IMR-90 (cell line): ENCODE measurements at regions not wholly inside any gene's neighbourhood (a gene's known extent, or its start where the extent isn't known, plus 50 kb on each side); places are given as distances from the start of the nearest gene placed in this dataset.

Experiments used
- ATAC-seq: fragments of 200-7000 bp; cut with Tn5 transposase; 2 replicates; pipeline ENCODE4 v1.9.1; 2020; ENCODE audit warnings: low read depth, mild to moderate bottlenecking, moderate library complexity
- BruUV-seq: library from RNA; stranded (reverse); fragments of 400-500 nt; replicated peaks from 2 replicates; lab custom pipeline; 2021; lab: Mats Ljungman, UMichigan
- CTCF ChIA-PET: fragments of 300-600 bp; formaldehyde crosslinking; extraction: SDS; loops from one replicate; lab custom pipeline; 2021; ENCODE audit warnings: antibody characterized with exemption; lab: Yijun Ruan, JAX
- POLR2A ChIA-PET: fragments of 300-600 bp; sonication (Branson Sonifier 250); formaldehyde crosslinking; loops from one replicate; lab custom pipeline; 2022; ENCODE audit warnings: antibody characterized with exemption; ENCODE audit not compliant: unreplicated experiment; lab: Charles Lee
- DNase-seq: peaks from one replicate; pipeline ENCODE4 v3.0.0; 2013
- H2AFZ ChIP-seq: replicated peaks from 2 replicates; pipeline ENCODE3; 2013; ENCODE audit warnings: low read length, mild to moderate bottlenecking; ENCODE audit not compliant: poor library complexity
- H2AK5ac ChIP-seq: 2 replicates; pipeline ENCODE4 v1.6.1; 2013; ENCODE audit warnings: low read depth, low read length, inconsistent platforms
- H2AK9ac ChIP-seq: replicated peaks from 2 replicates; pipeline ENCODE3; 2013; ENCODE audit warnings: mild to moderate bottlenecking, low read depth, low read length, moderate library complexity; ENCODE audit not compliant: poor library complexity
- H2BK120ac ChIP-seq: 2 replicates; pipeline ENCODE4 v1.6.1; 2013; ENCODE audit warnings: low read depth, low read length, inconsistent platforms
- H2BK15ac ChIP-seq: 3 replicates; pipeline ENCODE4 v1.6.1; 2013; ENCODE audit warnings: low read depth, low read length, inconsistent platforms
- H2BK20ac ChIP-seq: 2 replicates; pipeline ENCODE4 v1.6.1; 2013; ENCODE audit warnings: low read depth, mild to moderate bottlenecking, inconsistent platforms, low read length, moderate library complexity
- H2BK5ac ChIP-seq: 2 replicates; pipeline ENCODE4 v1.6.1; 2013; ENCODE audit warnings: mild to moderate bottlenecking, low read depth, low read length, inconsistent platforms; ENCODE audit not compliant: poor library complexity, severe bottlenecking
- H3K14ac ChIP-seq: replicated peaks from 2 replicates; pipeline ENCODE4 v1.6.1; 2013; ENCODE audit warnings: low read depth, low read length, inconsistent platforms
- H3K18ac ChIP-seq: 2 replicates; pipeline ENCODE4 v1.6.1; 2013; ENCODE audit warnings: low read depth, low read length, control low read depth
- H3K23ac ChIP-seq: 2 replicates; pipeline ENCODE4 v1.6.1; 2013; ENCODE audit warnings: low read depth, low read length, inconsistent platforms
- H3K27ac ChIP-seq: 2 replicates; pipeline ENCODE4 v1.5.1; 2013; ENCODE audit warnings: mild to moderate bottlenecking, control low read depth, low read length; ENCODE audit not compliant: insufficient read depth
- H3K27me3 ChIP-seq: 2 replicates; pipeline ENCODE4 v1.6.1; 2013; ENCODE audit warnings: low read length; ENCODE audit not compliant: control insufficient read depth, insufficient read depth
- H3K36me3 ChIP-seq: 2 replicates; pipeline ENCODE4 v1.6.1; 2013; ENCODE audit warnings: low read length, mixed read lengths; ENCODE audit not compliant: control insufficient read depth, insufficient read depth
- H3K4ac ChIP-seq: 2 replicates; pipeline ENCODE4 v1.6.1; 2013; ENCODE audit warnings: low read depth, low read length, inconsistent platforms
- H3K4me1 ChIP-seq: 2 replicates; pipeline ENCODE4 v1.6.1; 2013; ENCODE audit warnings: low read length, mixed read lengths; ENCODE audit not compliant: control insufficient read depth, insufficient read depth
- H3K4me2 ChIP-seq: 2 replicates; pipeline ENCODE4 v1.6.1; 2013; ENCODE audit warnings: low read depth, mild to moderate bottlenecking, control low read depth, low read length, moderate library complexity
- H3K4me3 ChIP-seq: 2 replicates; pipeline ENCODE4 v1.5.1; 2013; ENCODE audit warnings: low read depth, mild to moderate bottlenecking, control low read depth, low read length, moderate library complexity; ENCODE audit not compliant: insufficient read depth
- H3K56ac ChIP-seq: 2 replicates; pipeline ENCODE4 v1.6.1; 2013; ENCODE audit warnings: low read length, inconsistent platforms; ENCODE audit not compliant: insufficient read depth; ENCODE audit errors: extremely low read depth
- H3K79me1 ChIP-seq, 2 experiments: 2 replicates each; pipeline ENCODE4 v1.6.1; 2013; ENCODE audit warnings: low read length in 2 of 2, inconsistent platforms in 1 of 2, low read depth in 1 of 2
- H3K9ac ChIP-seq: 2 replicates; pipeline ENCODE4 v1.6.1; 2013; ENCODE audit warnings: low read depth, low read length, control low read depth
- H3K9me1 ChIP-seq: 2 replicates; pipeline ENCODE4 v1.6.1; 2013; ENCODE audit warnings: low read length, inconsistent platforms; ENCODE audit not compliant: insufficient read depth
- H3K9me3 ChIP-seq: 2 replicates; pipeline ENCODE4 v1.6.1; 2013; ENCODE audit warnings: low read length; ENCODE audit not compliant: control insufficient read depth, insufficient read depth
- H4K20me1 ChIP-seq: 2 replicates; pipeline ENCODE4 v1.6.1; 2013; ENCODE audit warnings: low read length, inconsistent platforms; ENCODE audit not compliant: insufficient read depth
- H4K5ac ChIP-seq: 2 replicates; pipeline ENCODE4 v1.6.1; 2013; ENCODE audit warnings: mild to moderate bottlenecking, low read depth, low read length, control low read depth
- H4K8ac ChIP-seq, 2 experiments: 2 replicates each; pipeline ENCODE4 v1.6.1; 2013; ENCODE audit warnings: low read depth in 2 of 2, low read length in 2 of 2, control low read depth in 1 of 2, inconsistent platforms in 1 of 2
- H4K91ac ChIP-seq: 2 replicates; pipeline ENCODE4 v1.6.1; 2013; ENCODE audit warnings: low read depth, low read length, inconsistent platforms; ENCODE audit not compliant: insufficient read depth
- BHLHE40 ChIP-seq: fragments of 150-350 bp; IDR thresholded peaks from 2 replicates; pipeline ENCODE4 v1.6.1; 2016; ENCODE audit warnings: mild to moderate bottlenecking, low read depth, low read length
- ELK1 ChIP-seq: fragments of 150-350 bp; IDR thresholded peaks from 2 replicates; pipeline ENCODE4 v1.6.1; 2016; ENCODE audit warnings: low read depth, mild to moderate bottlenecking, low read length, moderate library complexity, borderline replicate concordance
- FOS ChIP-seq: fragments of 150-350 bp; IDR thresholded peaks from 2 replicates; pipeline ENCODE4 v1.6.1; 2016; ENCODE audit warnings: low read depth, low read length
- MXI1 ChIP-seq: IDR thresholded peaks from 2 replicates; pipeline ENCODE4 v1.6.1; 2012; ENCODE audit warnings: low read depth, mild to moderate bottlenecking, low read length, moderate library complexity, borderline replicate concordance
- NFE2L2 ChIP-seq: fragments of 150-350 bp; IDR thresholded peaks from 2 replicates; pipeline ENCODE4 v1.6.1; 2016; ENCODE audit warnings: low read depth, mild to moderate bottlenecking, low read length
- POLR2A ChIP-seq: IDR thresholded peaks from 2 replicates; pipeline ENCODE4 v1.6.1; 2012; ENCODE audit warnings: mild to moderate bottlenecking, low read depth, low read length
- RAD21 ChIP-seq: IDR thresholded peaks from 2 replicates; pipeline ENCODE4 v1.6.1; 2012; ENCODE audit warnings: low read length, improper control_type of control experiment
- RFX5 ChIP-seq: IDR thresholded peaks from 2 replicates; pipeline ENCODE4 v1.8.0; 2012; ENCODE audit warnings: low read depth, mild to moderate bottlenecking, low read length, moderate library complexity
- SMC3 ChIP-seq: fragments of 150-350 bp; IDR thresholded peaks from 2 replicates; pipeline ENCODE4 v1.6.1; 2016; ENCODE audit warnings: low read depth, mild to moderate bottlenecking, antibody characterized with exemption, low read length, moderate library complexity
- WGBS, 2 experiments: methylation state at CpG; one replicate each; pipeline versions ENCODE4 v1.1.5 to v1.1.7; 2013; ENCODE audit warnings: missing lambda C conversion rate in 2 of 2; ENCODE audit not compliant: insufficient read length in 1 of 2; ENCODE audit errors: extremely low coverage in 2 of 2; 5-methylcytosine and 5-hydroxymethylcytosine counted together
- dilution Hi-C: fragments of 300-500 bp; cut with HindIII; formaldehyde crosslinking; loops from one replicate; pipeline ENCODE4 v1.14.3; 2018; ENCODE audit warnings: low sequenced_read_pairs; ENCODE audit not compliant: unreplicated experiment
- in situ Hi-C: fragments of 300-500 bp; cut with MboI; formaldehyde crosslinking; loops from 3 replicates; pipeline ENCODE4 v1.14.3; 2019; ENCODE audit warnings: low sequenced_read_pairs, inconsistent platforms, mixed read lengths
- intact Hi-C: fragments of 100-400 bp; cut with micrococcal nuclease; formaldehyde crosslinking; loops from 2 replicates; pipeline ENCODE4 v1.10.0; 2022
- TF ChIP-seq, protein P1 (sequence below): fragments of 150-350 bp; IDR thresholded peaks from 2 replicates; pipeline ENCODE4 v1.6.1; 2017; ENCODE audit warnings: mild to moderate bottlenecking, antibody characterized with exemption, low read length, low read depth
- TF ChIP-seq, protein P2 (sequence below): conservative IDR thresholded peaks from 2 replicates; pipeline ENCODE4 v1.5.1; 2012; ENCODE audit warnings: mild to moderate bottlenecking, low read depth, low read length, improper control_type of control experiment

- intact Hi-C loops (no loop called here), dilution Hi-C loops (no loop called here), in situ Hi-C loops (no loop called here)
- Histone ChIP-seq H3K4me1 (peaks cover 4% of the 10 kb centered on the region), H3K9me1 (0 out of 2 replicates have a peak, but pooled peaks cover 6% of the 10 kb centered on the region), H2BK15ac (peak overlapping the region; percentile 34; the same call in 1 of the 3 replicates), H3K23ac (no peak overlapping the region), H2BK20ac (no peak overlapping the region; the same call in 1 of the 2 replicates), H3K79me1 (no peaks in the 10 kb centered on the region), H2AK9ac (no peak overlapping the region), H3K4ac (peak overlapping the region; percentile 45; the same call in 1 of the 2 replicates), H3K9ac (no peak overlapping the region), H3K9me3 (no peaks in the 10 kb centered on the region), H3K27me3 (no peaks in the 10 kb centered on the region), H2AK5ac (peak overlapping the region; percentile 56; the same call in 1 of the 2 replicates), H3K36me3 (no peaks in the 10 kb centered on the region), H4K5ac (no peak overlapping the region), H3K4me3 (no peak overlapping the region), H4K20me1 (no peaks in the 10 kb centered on the region), H2BK120ac (no peak overlapping the region), H3K14ac (peak overlapping the region; percentile 29; the same call in 1 of the 2 replicates), H4K8ac (peak overlapping the region in 1 of 2 experiments; percentile 25; a peak in 1 of 4 replicates), H3K56ac (no peak overlapping the region), H4K91ac (no peak overlapping the region), H2BK5ac (no peak overlapping the region), H2AFZ (no peak overlapping the region), H3K27ac (no peak overlapping the region; the same call in 1 of the 2 replicates), H3K18ac (0 out of 2 replicates have a peak overlapping the region, but pooled peaks have one; percentile 56), H3K4me2 (no peak overlapping the region)
- ATAC-seq (no peak; the same call in 1 of the 2 replicates), DNase-seq (no peak)
- WGBS, 2 experiments = 60% methylated on average over 1 of the region's 2 CpGs; no CpG with 5 or more reads in 1 of the 2 experiments
- TF ChIP-seq MXI1 (no peak), POLR2A (no peak), RFX5 (no peak), RAD21 (no peak), ELK1 (no peak), FOS (no peak), BHLHE40 (no peak), NFE2L2 (no peak), SMC3 (no peak)
- TF ChIP-seq, protein P1, sequence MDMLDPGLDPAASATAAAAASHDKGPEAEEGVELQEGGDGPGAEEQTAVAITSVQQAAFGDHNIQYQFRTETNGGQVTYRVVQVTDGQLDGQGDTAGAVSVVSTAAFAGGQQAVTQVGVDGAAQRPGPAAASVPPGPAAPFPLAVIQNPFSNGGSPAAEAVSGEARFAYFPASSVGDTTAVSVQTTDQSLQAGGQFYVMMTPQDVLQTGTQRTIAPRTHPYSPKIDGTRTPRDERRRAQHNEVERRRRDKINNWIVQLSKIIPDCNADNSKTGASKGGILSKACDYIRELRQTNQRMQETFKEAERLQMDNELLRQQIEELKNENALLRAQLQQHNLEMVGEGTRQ = no peak
- TF ChIP-seq, protein P2, sequence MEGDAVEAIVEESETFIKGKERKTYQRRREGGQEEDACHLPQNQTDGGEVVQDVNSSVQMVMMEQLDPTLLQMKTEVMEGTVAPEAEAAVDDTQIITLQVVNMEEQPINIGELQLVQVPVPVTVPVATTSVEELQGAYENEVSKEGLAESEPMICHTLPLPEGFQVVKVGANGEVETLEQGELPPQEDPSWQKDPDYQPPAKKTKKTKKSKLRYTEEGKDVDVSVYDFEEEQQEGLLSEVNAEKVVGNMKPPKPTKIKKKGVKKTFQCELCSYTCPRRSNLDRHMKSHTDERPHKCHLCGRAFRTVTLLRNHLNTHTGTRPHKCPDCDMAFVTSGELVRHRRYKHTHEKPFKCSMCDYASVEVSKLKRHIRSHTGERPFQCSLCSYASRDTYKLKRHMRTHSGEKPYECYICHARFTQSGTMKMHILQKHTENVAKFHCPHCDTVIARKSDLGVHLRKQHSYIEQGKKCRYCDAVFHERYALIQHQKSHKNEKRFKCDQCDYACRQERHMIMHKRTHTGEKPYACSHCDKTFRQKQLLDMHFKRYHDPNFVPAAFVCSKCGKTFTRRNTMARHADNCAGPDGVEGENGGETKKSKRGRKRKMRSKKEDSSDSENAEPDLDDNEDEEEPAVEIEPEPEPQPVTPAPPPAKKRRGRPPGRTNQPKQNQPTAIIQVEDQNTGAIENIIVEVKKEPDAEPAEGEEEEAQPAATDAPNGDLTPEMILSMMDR = no peak
- ChIA-PET POLR2A (no interaction called here), CTCF (no interaction called here)
- no TSS peak for BruUV-seq
Measured at GRCh38 chr14:89695846-89696245, 258.7 kb downstream of the EFCAB11 start.
